H9 (cell line): ENCODE measurements at regions not wholly inside any gene's neighbourhood (a gene's known extent, or its start where the extent isn't known, plus 50 kb on each side); places are given as distances from the start of the nearest gene placed in this dataset.

Experiments used
- DNase-seq: peaks from one replicate; pipeline ENCODE4 v3.0.0-alpha.2; 2017
- H2AFZ ChIP-seq: one replicate; pipeline ENCODE4 v1.6.1; 2013; ENCODE audit warnings: mild to moderate bottlenecking, low read length, control low read depth, moderate library complexity
- H2AK5ac ChIP-seq: 2 replicates; pipeline ENCODE4 v1.6.1; 2013; ENCODE audit warnings: low read length, control low read depth, mixed read lengths; ENCODE audit not compliant: insufficient read length
- H2BK120ac ChIP-seq: one replicate; pipeline ENCODE4 v1.6.1; 2013; ENCODE audit warnings: low read depth, mild to moderate bottlenecking, low read length, control low read depth, inconsistent platforms; ENCODE audit not compliant: poor library complexity, severe bottlenecking
- H2BK12ac ChIP-seq: 2 replicates; pipeline ENCODE4 v1.6.1; 2013; ENCODE audit warnings: low read length, control low read depth, mixed read lengths, low read depth; ENCODE audit not compliant: insufficient read length
- H2BK15ac ChIP-seq: 2 replicates; pipeline ENCODE4 v1.6.1; 2013; ENCODE audit warnings: low read depth, low read length, control low read depth
- H2BK20ac ChIP-seq: one replicate; pipeline ENCODE4 v1.6.1; 2013; ENCODE audit warnings: low read depth, mild to moderate bottlenecking, low read length, control low read depth, inconsistent platforms; ENCODE audit not compliant: poor library complexity, severe bottlenecking
- H2BK5ac ChIP-seq: 2 replicates; pipeline ENCODE4 v1.6.1; 2013; ENCODE audit warnings: low read length, control low read depth, mixed read lengths; ENCODE audit not compliant: insufficient read length
- H3K14ac ChIP-seq: 2 replicates; pipeline ENCODE4 v1.6.1; 2013; ENCODE audit warnings: low read length, control low read depth; ENCODE audit not compliant: insufficient read depth
- H3K18ac ChIP-seq: 2 replicates; pipeline ENCODE4 v1.6.1; 2013; ENCODE audit warnings: low read depth, mild to moderate bottlenecking, mixed read lengths, low read length, control low read depth; ENCODE audit not compliant: insufficient read length
- H3K23ac ChIP-seq: 2 replicates; pipeline ENCODE4 v1.6.1; 2013; ENCODE audit warnings: low read length, control low read depth, mixed read lengths, low read depth; ENCODE audit not compliant: insufficient read length
- H3K23me2 ChIP-seq: 2 replicates; pipeline ENCODE4 v1.6.1; 2013; ENCODE audit warnings: low read depth, mild to moderate bottlenecking, mixed read lengths, low read length, control low read depth; ENCODE audit not compliant: insufficient read length, poor library complexity, severe bottlenecking
- H3K27ac ChIP-seq: 2 replicates; pipeline ENCODE4 v1.5.1; 2013; ENCODE audit warnings: low read length, control low read depth, mixed read lengths, low read depth; ENCODE audit not compliant: insufficient read length
- H3K27me3 ChIP-seq: 2 replicates; pipeline ENCODE4 v1.6.1; 2013; ENCODE audit warnings: low read length, control low read depth, inconsistent platforms; ENCODE audit not compliant: insufficient read depth
- H3K4ac ChIP-seq: 2 replicates; pipeline ENCODE4 v1.6.1; 2013; ENCODE audit warnings: low read depth, mild to moderate bottlenecking, control low read depth, inconsistent platforms, low read length, moderate library complexity
- H3K4me1 ChIP-seq: 2 replicates; pipeline ENCODE4 v1.6.1; 2013; ENCODE audit warnings: low read length, control low read depth, inconsistent platforms; ENCODE audit not compliant: insufficient read depth
- H3K4me2 ChIP-seq: 2 replicates; pipeline ENCODE4 v1.6.1; 2013; ENCODE audit warnings: low read length, control low read depth, mixed read lengths; ENCODE audit not compliant: insufficient read length, insufficient read depth
- H3K56ac ChIP-seq: 2 replicates; pipeline ENCODE4 v1.6.1; 2013; ENCODE audit warnings: low read depth, mild to moderate bottlenecking, mixed read lengths, low read length, control low read depth; ENCODE audit not compliant: insufficient read length
- H3K79me1 ChIP-seq: 2 replicates; pipeline ENCODE4 v1.6.1; 2013; ENCODE audit warnings: low read depth, mild to moderate bottlenecking, moderate library complexity, low read length, control low read depth, inconsistent platforms; ENCODE audit not compliant: insufficient read depth, poor library complexity, severe bottlenecking
- H3K79me2 ChIP-seq: 2 replicates; pipeline ENCODE4 v1.6.1; 2013; ENCODE audit warnings: low read length, control low read depth, inconsistent platforms; ENCODE audit not compliant: insufficient read depth
- H3K9ac ChIP-seq: 2 replicates; pipeline ENCODE4 v1.6.1; 2013; ENCODE audit warnings: low read length, control low read depth, mixed read lengths; ENCODE audit not compliant: insufficient read length; ENCODE audit errors: extremely low read depth
- H3K9me3 ChIP-seq: one replicate; pipeline ENCODE4 v1.6.1; 2013; ENCODE audit warnings: low read depth, low read length, inconsistent platforms; ENCODE audit not compliant: control insufficient read depth
- H3T11ph ChIP-seq: one replicate; pipeline ENCODE4 v1.6.1; 2013; ENCODE audit warnings: mild to moderate bottlenecking, low read length, control low read depth, inconsistent platforms
- H4K20me1 ChIP-seq: one replicate; pipeline ENCODE4 v1.6.1; 2013; ENCODE audit not compliant: control insufficient read depth, insufficient read length, insufficient read depth
- H4K5ac ChIP-seq: 2 replicates; pipeline ENCODE4 v1.6.1; 2013; ENCODE audit warnings: low read depth, mild to moderate bottlenecking, mixed read lengths, low read length, control low read depth; ENCODE audit not compliant: insufficient read length
- H4K8ac ChIP-seq: replicated peaks from 2 replicates; pipeline ENCODE4 v1.6.1; 2013; ENCODE audit warnings: low read length, control low read depth, mixed read lengths, low read depth; ENCODE audit not compliant: insufficient read length
- H4K91ac ChIP-seq: 2 replicates; pipeline ENCODE4 v1.6.1; 2013; ENCODE audit warnings: low read depth, mild to moderate bottlenecking, moderate library complexity, mixed read lengths, low read length, control low read depth; ENCODE audit not compliant: insufficient read length
- H3K27ac Mint-ChIP-seq, 3 experiments: 2 replicates in 2 of 3; 3 replicates in 1 of 3; pipeline ENCODE4 v1.8.0; 2020 to 2021; ENCODE audit warnings: mixed read lengths in 3 of 3, mild to moderate bottlenecking in 1 of 3, moderate library complexity in 1 of 3
- H3K27me3 Mint-ChIP-seq: 2 replicates; pipeline ENCODE4 v1.8.0; 2021; ENCODE audit warnings: low read depth, mild to moderate bottlenecking, moderate library complexity, mixed read lengths
- H3K36me3 Mint-ChIP-seq, 3 experiments: 2 replicates in 2 of 3; 3 replicates in 1 of 3; pipeline ENCODE4 v1.8.0; 2020 to 2021; ENCODE audit warnings: low read depth in 3 of 3, mixed read lengths in 3 of 3; ENCODE audit not compliant: insufficient read depth in 1 of 3
- H3K4me1 Mint-ChIP-seq, 2 experiments: 2 replicates each; pipeline ENCODE4 v1.8.0; 2020; ENCODE audit warnings: mixed read lengths in 2 of 2
- H3K4me3 Mint-ChIP-seq, 2 experiments: 2 replicates in 1 of 2; 3 replicates in 1 of 2; pipeline ENCODE4 v1.8.0; 2020 to 2021; ENCODE audit warnings: mild to moderate bottlenecking in 2 of 2, mixed read lengths in 2 of 2, moderate library complexity in 1 of 2
- H3K9me3 Mint-ChIP-seq, 2 experiments: 2 replicates in 1 of 2; 3 replicates in 1 of 2; pipeline ENCODE4 v1.8.0; 2020; ENCODE audit warnings: mild to moderate bottlenecking in 2 of 2, mixed read lengths in 2 of 2, moderate library complexity in 1 of 2
- CTCF ChIP-seq: fragments of 200-600 bp; sonication (generic); conservative IDR thresholded peaks from 3 replicates; pipeline ENCODE4 v1.8.0; 2021; ENCODE audit warnings: antibody characterized with exemption, mild to moderate bottlenecking
- WGBS: extraction: QIAGEN DNeasy Blood & Tissue Kit; methylation state at CpG from one replicate; pipeline ENCODE4 v1.1.7; 2013; ENCODE audit warnings: missing lambda C conversion rate, low lambda C conversion rate, mixed read lengths; ENCODE audit not compliant: insufficient read length; ENCODE audit errors: extremely low coverage; 5-methylcytosine and 5-hydroxymethylcytosine counted together

DNA sequence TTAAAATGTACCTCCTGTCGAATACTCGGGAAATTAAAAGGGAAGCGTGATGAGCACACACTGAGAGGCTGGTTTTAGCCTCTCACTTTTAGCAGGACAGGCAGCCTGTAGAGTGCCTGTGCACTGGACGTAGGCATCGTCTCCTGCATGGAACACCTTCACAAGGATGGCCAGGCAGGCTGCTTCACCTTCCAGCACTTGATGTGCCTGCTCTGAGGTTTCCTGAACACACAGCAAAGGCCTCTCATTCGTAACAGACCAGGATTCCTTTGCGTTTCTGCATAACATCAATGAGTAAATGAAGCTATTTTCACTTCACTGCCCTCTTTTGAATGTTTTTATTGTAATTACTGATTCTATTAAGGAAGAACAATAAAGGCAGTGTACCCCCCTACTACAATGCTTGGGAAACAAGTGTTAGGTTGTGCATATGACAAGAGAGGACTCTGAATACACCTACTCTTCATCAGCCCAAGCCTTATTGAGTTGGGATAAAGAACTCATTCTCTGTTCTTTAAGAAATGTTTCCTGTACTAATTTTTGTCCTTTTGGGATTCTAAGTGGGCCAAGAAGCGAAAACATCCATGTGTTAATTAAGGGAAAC is 1077.6 kb upstream of the FOXG1 start:
- Mint-ChIP-seq H3K4me1 (peaks cover 32 to 36% of the 10 kb centered on the region in 2 experiments), H3K27ac (peak overlapping the region in 2 of 3 experiments; percentile 40 to 81; a peak in 3 of 7 replicates), H3K4me3 (no peak overlapping the region), H3K36me3 (no peaks in the 10 kb centered on the region), H3K27me3 (no peaks in the 10 kb centered on the region), H3K9me3 (no peaks in the 10 kb centered on the region; a peak in 1 of 5 replicates)
- DNase-seq: no peak
- Histone ChIP-seq H3K23me2 (no peaks in the 10 kb centered on the region), H2BK15ac (no peak overlapping the region), H3K9ac (no peak overlapping the region), H3K4me2 (no peak overlapping the region), H3K4me1 (peaks cover 2% of the 10 kb centered on the region; the same call in 1 of the 2 replicates), H3K9me3 (no peaks in the 10 kb centered on the region), H3K27ac (no peak overlapping the region), H4K5ac (no peak overlapping the region), H2BK120ac (no peak overlapping the region), H2AK5ac (no peak overlapping the region), H2BK20ac (no peak overlapping the region), H3K14ac (no peak overlapping the region), H3T11ph (no peak overlapping the region), H4K20me1 (no peaks in the 10 kb centered on the region), H3K79me1 (no peaks in the 10 kb centered on the region), H4K8ac (no peak overlapping the region), H3K4ac (no peak overlapping the region), H2AFZ (no peak overlapping the region), H3K18ac (no peak overlapping the region), H3K27me3 (no peaks in the 10 kb centered on the region), H4K91ac (no peak overlapping the region), H3K23ac (no peak overlapping the region), H2BK5ac (no peak overlapping the region), H2BK12ac (no peak overlapping the region), H3K79me2 (no peaks in the 10 kb centered on the region), H3K56ac (no peak overlapping the region)
- TF ChIP-seq CTCF: no peak
- no CpG with 5 or more reads among the region's 8 CpGs for WGBS
